Caco-2 (cell line): ENCODE measurements at regions not wholly inside any gene's neighbourhood (a gene's known extent, or its start where the extent isn't known, plus 50 kb on each side); places are given as distances from the start of the nearest gene placed in this dataset.

Experiments used
- BruUV-seq: library from RNA; stranded (reverse); fragments of 400-500 nt; replicated peaks from 2 replicates; lab custom pipeline; 2021; lab: Mats Ljungman, UMichigan
- CTCF ChIA-PET: fragments of 300-600 bp; sonication (Branson Sonifier 250); formaldehyde crosslinking; loops from one replicate; lab custom pipeline; 2022; ENCODE audit warnings: antibody characterized with exemption; lab: Charles Lee
- POLR2A ChIA-PET: fragments of 300-600 bp; sonication (Branson Sonifier 250); formaldehyde crosslinking; loops from one replicate; lab custom pipeline; 2022; ENCODE audit warnings: antibody characterized with exemption; lab: Charles Lee
- DNase-seq, 2 experiments: peaks; one replicate each; pipeline versions ENCODE4 v3.0.0 to v3.0.0-alpha.2; 2020 to 2022
- H3K27me3 ChIP-seq: replicated peaks from 2 replicates; pipeline ENCODE4 v1.6.0; 2011; ENCODE audit warnings: low read length; ENCODE audit not compliant: control insufficient read depth, insufficient read depth
- H3K36me3 ChIP-seq: 2 replicates; pipeline ENCODE4 v1.5.1; 2011; ENCODE audit warnings: low read length; ENCODE audit not compliant: control insufficient read depth, insufficient read depth
- H3K4me1 ChIP-seq: fragments of 250-450 bp; sonication (Bioruptor Pico); 2 replicates; pipeline ENCODE4 v1.5.1; 2020; ENCODE audit warnings: mild to moderate bottlenecking
- H3K4me3 ChIP-seq: 2 replicates; pipeline ENCODE4 v1.5.1; 2011; ENCODE audit warnings: low read depth, mild to moderate bottlenecking, control low read depth, low read length
- H3K9me3 ChIP-seq: fragments of 250-450 bp; sonication (Bioruptor Pico); 2 replicates; pipeline ENCODE4 v1.5.1; 2020; ENCODE audit warnings: mild to moderate bottlenecking, moderate library complexity
- H3K27ac Mint-ChIP-seq: one replicate; pipeline ENCODE4 v1.8.0; 2022; ENCODE audit warnings: mixed read lengths; ENCODE audit not compliant: unreplicated experiment
- H3K27me3 Mint-ChIP-seq: one replicate; pipeline ENCODE4 v1.8.0; 2022; ENCODE audit warnings: mixed read lengths; ENCODE audit not compliant: insufficient read depth, unreplicated experiment
- H3K36me3 Mint-ChIP-seq: one replicate; pipeline ENCODE4 v1.8.0; 2022; ENCODE audit warnings: mild to moderate bottlenecking, mixed read lengths; ENCODE audit not compliant: insufficient read depth, unreplicated experiment
- H3K4me1 Mint-ChIP-seq: one replicate; pipeline ENCODE4 v1.8.0; 2022; ENCODE audit warnings: low read depth, mixed read lengths; ENCODE audit not compliant: unreplicated experiment
- H3K4me3 Mint-ChIP-seq: one replicate; pipeline ENCODE4 v1.8.0; 2022; ENCODE audit warnings: mild to moderate bottlenecking, moderate library complexity, mixed read lengths; ENCODE audit not compliant: unreplicated experiment
- H3K9me3 Mint-ChIP-seq: one replicate; pipeline ENCODE4 v1.8.0; 2022; ENCODE audit warnings: mixed read lengths; ENCODE audit not compliant: unreplicated experiment
- intact Hi-C: fragments of 100-400 bp; cut with micrococcal nuclease; formaldehyde crosslinking; loops from one replicate; pipeline ENCODE4 v1.10.0; 2022; ENCODE audit not compliant: unreplicated experiment
- TF ChIP-seq, protein P1 (sequence below), 2 experiments: fragments of 200-600 bp in 1 of 2; IDR thresholded peaks; 1 replicate in 1 of 2; 2 replicates in 1 of 2; pipeline versions ENCODE4 v1.5.1 to v1.8.0; 2011 to 2022; ENCODE audit warnings: antibody characterized with exemption in 1 of 2, control low read depth in 1 of 2, inconsistent platforms in 1 of 2, low read depth in 1 of 2, low read length in 1 of 2, mild to moderate bottlenecking in 1 of 2, moderate library complexity in 1 of 2; ENCODE audit not compliant: insufficient read depth in 1 of 2, severe bottlenecking in 1 of 2, unreplicated experiment in 1 of 2

DNA sequence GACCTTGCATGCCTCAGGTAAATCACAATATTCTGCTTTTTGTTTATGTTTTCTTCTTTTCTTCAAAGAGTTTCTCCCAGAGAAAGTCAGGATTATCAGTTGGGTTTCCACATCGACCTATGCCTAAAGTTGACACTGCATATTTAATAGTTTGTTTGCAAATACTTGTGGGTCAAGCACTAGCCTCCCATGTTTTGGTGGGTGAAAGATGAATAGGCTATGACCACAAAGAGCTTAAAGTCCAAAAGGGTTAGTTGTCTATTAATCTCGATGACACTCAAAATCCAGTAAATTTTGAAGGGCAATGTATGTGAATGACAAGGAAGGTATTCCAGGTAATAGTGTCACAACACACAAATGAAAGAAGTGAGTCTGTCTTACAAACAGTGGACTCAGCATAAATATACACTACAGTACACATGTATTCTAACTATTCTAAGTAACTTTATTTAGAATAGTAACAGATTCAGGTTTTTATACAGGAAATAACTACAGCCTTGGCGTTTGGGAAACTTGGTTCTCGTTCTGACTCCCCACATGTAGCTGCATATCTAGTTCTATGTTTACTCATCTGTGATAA lies 667.1 kb downstream of the PCDH17 start:
- intact Hi-C loops: no loop called here
- Mint-ChIP-seq H3K27me3 (no peaks in the 10 kb centered on the region), H3K9me3 (no peaks in the 10 kb centered on the region)

DNA sequence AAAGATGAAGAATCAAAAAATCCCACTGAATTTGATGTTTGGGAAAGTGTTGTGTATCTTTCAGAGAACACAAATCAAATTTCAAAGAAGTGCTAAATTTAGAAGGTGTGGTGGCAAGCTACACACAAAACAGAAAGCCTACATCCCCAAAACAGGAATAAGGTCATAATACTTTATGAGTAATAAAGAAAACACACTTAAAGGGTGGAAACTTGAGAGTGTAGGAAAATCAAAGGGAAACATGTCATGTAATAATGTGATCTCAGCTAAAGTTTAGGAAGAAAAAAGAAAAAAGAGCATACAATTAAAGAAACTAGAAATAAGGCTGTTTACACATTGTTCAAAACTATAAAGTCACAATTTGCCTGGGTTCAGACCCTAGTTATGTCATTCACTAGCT lies 668.7 kb downstream of the PCDH17 start:
- intact Hi-C loops: loop anchor here (10.0 kb wide), 1 partner anchor 665 kb away; no protein-coding TSS in a partner anchor
- Histone ChIP-seq H3K27me3 (no peaks in the 10 kb centered on the region), H3K4me3 (no peak overlapping the region), H3K36me3 (no peaks in the 10 kb centered on the region), H3K9me3 (no peaks in the 10 kb centered on the region), H3K4me1 (no peaks in the 10 kb centered on the region)
- TF ChIP-seq, protein P1, sequence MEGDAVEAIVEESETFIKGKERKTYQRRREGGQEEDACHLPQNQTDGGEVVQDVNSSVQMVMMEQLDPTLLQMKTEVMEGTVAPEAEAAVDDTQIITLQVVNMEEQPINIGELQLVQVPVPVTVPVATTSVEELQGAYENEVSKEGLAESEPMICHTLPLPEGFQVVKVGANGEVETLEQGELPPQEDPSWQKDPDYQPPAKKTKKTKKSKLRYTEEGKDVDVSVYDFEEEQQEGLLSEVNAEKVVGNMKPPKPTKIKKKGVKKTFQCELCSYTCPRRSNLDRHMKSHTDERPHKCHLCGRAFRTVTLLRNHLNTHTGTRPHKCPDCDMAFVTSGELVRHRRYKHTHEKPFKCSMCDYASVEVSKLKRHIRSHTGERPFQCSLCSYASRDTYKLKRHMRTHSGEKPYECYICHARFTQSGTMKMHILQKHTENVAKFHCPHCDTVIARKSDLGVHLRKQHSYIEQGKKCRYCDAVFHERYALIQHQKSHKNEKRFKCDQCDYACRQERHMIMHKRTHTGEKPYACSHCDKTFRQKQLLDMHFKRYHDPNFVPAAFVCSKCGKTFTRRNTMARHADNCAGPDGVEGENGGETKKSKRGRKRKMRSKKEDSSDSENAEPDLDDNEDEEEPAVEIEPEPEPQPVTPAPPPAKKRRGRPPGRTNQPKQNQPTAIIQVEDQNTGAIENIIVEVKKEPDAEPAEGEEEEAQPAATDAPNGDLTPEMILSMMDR (IDR thresholded peaks at IDR 0.05; ENCODE audit: insufficient read depth in 1 of 2, low read depth in 1 of 2, low read length in 1 of 2, severe bottlenecking in 1 of 2, unreplicated experiment in 1 of 2): no peak
- peaks cover 7% of the 10 kb centered on the region for H3K4me1 Mint-ChIP-seq
- no peak for DNase-seq
- no peak overlapping the region for H3K27ac Mint-ChIP-seq
- no peaks in the 10 kb centered on the region for H3K36me3 Mint-ChIP-seq
- H3K9me3 Mint-ChIP-seq: no peaks in the 10 kb centered on the region
- no TSS peak for BruUV-seq
- no peak overlapping the region for H3K4me3 Mint-ChIP-seq
- no peaks in the 10 kb centered on the region for H3K27me3 Mint-ChIP-seq
- ChIA-PET CTCF (no interaction called here), POLR2A (no interaction called here)

More for the DNA sequence above, 667.1 kb downstream of the PCDH17 start:
- POLR2A ChIA-PET: no interaction called here
- H3K4me3 ChIP-seq: no peak overlapping the region
- no peaks in the 10 kb centered on the region for H3K27me3 ChIP-seq
- Mint-ChIP-seq H3K36me3 (no peaks in the 10 kb centered on the region), H3K4me3 (no peak overlapping the region), H3K4me1 (peaks cover 7% of the 10 kb centered on the region), H3K27ac (no peak overlapping the region)
- no TSS peak for BruUV-seq
- no peaks in the 10 kb centered on the region for H3K9me3 ChIP-seq
- CTCF ChIA-PET: no interaction called here
- TF ChIP-seq, protein P1 (IDR thresholded peaks at IDR 0.05; ENCODE audit: insufficient read depth in 1 of 2, low read depth in 1 of 2, low read length in 1 of 2, severe bottlenecking in 1 of 2, unreplicated experiment in 1 of 2): no peak
- no peaks in the 10 kb centered on the region for H3K36me3 ChIP-seq
- no peak for DNase-seq
- no peaks in the 10 kb centered on the region for H3K4me1 ChIP-seq

DNA sequence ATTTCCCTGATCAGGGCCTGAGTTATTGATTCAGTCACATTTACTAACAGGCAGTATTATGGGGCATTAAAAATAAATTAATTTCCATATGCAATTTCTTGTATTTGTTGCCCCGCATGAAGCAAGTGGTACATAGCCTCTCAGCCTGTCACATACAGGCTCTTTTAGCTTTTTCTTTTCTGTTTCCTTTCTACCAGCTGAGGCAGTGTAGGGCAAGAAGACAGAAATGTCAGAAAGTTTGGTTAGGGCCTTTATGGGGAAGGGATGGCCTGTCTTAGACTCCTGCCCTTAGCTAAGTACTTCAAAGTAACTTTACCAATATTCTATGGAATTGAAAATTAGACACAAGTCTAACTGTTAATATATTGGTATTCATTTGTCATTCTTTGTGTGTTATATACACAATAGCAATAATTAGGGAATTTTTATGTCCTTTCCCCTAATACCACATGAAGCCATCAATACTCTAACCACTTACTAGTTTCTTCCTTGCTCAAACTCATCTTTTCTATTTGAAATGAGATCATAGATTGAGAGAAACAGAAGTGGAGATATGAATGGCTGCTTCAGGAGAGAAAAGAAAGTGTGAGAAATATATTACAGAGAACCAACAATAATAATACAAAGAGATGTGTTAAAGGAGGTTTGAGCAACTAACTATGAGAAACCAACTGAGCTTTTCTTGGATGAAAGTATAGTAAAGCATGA lies 669.6 kb downstream of the PCDH17 start:
- no peaks in the 10 kb centered on the region for H3K27me3 Mint-ChIP-seq

More for the DNA sequence above, 669.6 kb downstream of the PCDH17 start:
- Mint-ChIP-seq H3K27ac (no peak overlapping the region), H3K9me3 (no peaks in the 10 kb centered on the region), H3K4me1 (peaks cover 7% of the 10 kb centered on the region), H3K4me3 (no peak overlapping the region), H3K36me3 (no peaks in the 10 kb centered on the region)
- Histone ChIP-seq H3K4me1 (no peaks in the 10 kb centered on the region), H3K4me3 (no peak overlapping the region), H3K27me3 (no peaks in the 10 kb centered on the region), H3K9me3 (no peaks in the 10 kb centered on the region), H3K36me3 (no peaks in the 10 kb centered on the region)
- no peak for DNase-seq
- POLR2A ChIA-PET: no interaction called here
- no TSS peak for BruUV-seq
- TF ChIP-seq, protein P1 (IDR thresholded peaks at IDR 0.05; ENCODE audit: insufficient read depth in 1 of 2, low read depth in 1 of 2, low read length in 1 of 2, severe bottlenecking in 1 of 2, unreplicated experiment in 1 of 2): no peak
- intact Hi-C loops: loop anchor here (10.0 kb wide), 1 partner anchor 664 kb away; no protein-coding TSS in a partner anchor
- CTCF ChIA-PET: no interaction called here
